ENCODE measurements at regions not wholly inside any gene's neighbourhood (a gene's known extent, or its start where the extent isn't known, plus 50 kb on each side); places are given as distances from the start of the nearest gene placed in this dataset.
"Not testable (repeated sequence)": the region's sequence is repeated elsewhere in the genome, so short reads cannot be mapped to it uniquely, and the experiment has no call there.

DNA sequence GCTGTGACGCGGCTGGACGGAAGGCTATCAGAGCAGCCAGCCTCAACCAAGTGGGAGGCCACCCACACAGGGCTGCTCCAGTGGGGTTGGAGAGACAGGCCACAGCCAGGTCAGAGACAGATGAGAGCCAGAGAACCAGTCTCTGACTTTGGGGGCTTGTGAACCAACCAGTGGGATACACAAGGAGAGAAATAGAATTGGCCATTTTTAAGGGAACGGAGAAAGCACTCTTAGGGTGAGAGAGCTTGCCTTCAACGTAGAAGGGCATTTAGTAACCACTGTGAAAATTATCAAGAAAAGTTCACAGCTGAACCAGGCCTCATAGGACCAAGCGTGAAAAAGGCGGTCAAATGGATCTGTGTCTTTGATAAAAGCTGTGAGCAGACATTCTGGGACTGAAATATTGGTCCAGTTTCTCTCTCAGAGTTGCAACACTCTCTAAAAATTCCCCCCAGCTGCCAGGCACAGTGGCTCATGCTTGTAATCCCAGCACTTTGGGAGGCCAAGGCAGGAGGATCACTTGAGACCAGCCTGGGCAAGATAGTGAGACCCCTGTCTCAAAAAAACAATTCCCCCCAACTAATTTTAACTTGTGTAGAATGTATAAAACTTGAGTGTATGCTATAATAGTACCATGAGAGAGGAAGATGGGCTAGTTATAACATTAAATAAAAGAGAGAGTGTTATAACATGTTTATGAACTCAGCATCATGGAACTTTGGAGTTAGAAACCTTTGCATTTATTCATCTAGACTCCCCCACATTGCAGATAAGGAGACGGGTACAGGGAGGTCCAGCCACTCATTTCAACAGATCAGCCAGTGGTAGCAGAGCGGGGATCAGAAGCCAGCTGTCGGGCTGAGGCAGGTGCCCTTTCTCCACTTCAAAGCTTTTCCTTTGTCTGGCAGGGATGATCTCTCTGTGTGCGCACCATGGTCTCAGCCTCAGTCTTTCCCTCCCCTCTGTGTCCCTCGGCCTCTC, 132.2 kb downstream of the NPIPB11 start:
- not testable (repeated sequence) for DNase-seq

DNA sequence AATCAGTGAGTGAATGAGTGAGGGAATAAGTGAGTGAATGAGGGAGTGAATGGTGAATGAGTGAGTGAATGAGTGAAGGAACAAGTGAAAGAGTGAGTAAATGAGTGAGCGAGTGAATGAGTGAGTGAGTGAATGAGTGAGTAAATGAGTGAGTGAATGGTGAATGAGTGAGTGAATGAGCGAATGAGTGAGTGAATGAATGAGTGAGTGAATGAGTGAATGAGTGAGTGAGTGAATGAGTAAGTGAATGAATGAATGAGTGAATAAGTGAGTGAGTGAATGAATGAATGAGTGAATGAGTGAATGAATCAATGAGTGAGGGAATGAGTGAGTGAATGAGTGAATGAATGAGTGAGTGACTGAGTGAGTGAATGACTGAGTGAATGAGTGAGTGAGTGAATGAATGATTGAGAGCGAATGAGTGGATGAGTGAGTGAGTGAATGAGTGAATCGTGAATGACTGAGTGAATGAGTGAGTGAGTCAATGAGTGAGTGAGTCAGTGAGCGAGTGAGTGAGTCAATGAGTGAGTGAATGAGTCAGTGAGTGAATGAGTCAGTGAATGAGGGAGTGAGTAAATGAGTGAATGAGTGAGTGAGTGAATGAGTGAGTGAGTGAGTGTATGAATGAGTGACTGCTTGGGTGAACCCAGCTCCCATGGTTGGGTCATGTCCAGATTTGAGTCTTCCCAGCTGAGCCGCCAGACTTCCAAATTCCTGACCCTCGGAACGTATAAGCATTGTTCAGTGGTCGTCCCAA, 133.0 kb downstream of the NPIPB11 start:
- not testable (repeated sequence) for DNase-seq

DNA sequence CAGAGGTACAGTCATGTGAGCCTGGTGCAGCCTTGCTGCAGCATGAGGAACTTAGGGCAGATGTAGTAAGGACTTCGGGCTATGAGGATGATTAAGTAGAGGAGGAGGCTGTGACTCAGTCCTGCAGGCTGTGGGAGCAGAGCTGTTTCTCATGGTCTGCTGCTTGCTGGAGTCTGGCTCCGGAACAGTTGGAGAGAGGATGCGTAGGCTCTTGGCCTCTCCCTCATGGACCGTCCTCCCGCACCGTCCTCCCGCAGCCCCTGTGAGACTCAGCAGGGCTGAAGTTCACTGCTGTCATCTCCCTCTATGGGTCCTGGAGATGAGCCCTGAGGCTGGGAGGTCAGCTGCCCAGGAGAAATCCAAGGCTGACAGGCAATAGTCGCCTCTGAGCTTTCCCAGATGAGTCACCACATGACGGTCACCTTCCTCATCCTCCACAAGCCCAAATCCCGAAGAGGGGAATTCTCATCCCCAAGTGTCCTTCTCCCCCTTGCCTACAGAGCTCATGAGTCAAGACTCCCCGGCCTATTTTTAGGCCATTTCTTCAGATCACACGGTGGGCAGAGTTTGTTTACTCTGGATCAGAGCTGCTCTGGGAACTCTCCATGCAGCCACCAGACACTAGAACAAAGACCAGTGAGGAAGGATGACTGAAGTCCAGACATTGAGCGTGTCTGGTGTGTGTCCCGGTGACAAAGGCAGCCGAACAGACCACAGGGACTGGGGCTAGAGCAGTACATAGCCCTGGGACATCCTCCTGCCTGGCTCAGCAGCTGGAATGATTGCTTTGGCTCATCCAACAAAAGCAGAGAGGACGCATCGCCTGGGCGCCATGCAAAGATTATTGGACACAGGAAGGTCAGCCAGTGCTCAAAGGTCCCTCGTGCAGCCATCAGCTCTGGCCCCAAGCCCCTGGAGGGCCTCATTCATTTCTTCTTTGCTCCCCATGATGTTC, 134.5 kb downstream of the NPIPB11 start:
- not testable (repeated sequence) for DNase-seq

DNA sequence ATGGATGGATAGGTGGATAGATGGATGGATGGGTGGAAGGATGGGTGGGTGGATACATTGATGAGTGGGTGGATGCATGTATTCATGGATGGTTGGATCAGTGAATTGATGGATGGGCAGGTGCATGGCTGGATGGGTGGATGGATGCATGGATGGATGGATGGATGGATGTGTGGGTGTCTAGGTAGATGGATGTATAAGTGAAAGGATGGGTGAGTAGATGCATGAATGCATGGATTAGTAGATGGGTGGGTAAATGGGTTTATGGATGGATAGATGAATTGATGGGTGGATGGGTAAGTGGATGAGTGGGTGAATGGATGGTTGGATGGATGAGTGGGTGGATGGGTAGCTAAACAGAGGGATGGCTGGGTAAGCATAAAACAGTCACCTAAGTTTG, 135.6 kb downstream of the NPIPB11 start:
- DNase-seq, result not testable (repeated sequence)

DNA sequence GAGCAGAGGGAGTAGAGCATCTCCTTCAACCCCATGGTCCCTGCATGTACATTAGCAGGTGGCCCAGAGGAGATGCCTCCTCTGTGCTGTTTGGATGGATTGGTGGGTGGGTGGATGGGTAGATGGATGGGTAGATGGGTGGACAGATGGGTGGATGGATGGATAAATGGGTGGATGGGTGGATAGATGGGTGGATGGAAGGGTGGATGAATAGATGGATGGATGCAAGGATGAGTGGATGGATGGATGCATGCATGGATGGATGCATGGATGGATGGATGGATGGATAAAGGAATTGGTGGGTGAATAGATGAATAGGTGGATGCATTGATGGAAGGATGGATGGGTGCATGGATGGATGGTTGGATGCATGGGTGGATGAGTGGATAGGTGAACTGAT, 136.5 kb downstream of the NPIPB11 start:
- not testable (repeated sequence) for DNase-seq

DNA sequence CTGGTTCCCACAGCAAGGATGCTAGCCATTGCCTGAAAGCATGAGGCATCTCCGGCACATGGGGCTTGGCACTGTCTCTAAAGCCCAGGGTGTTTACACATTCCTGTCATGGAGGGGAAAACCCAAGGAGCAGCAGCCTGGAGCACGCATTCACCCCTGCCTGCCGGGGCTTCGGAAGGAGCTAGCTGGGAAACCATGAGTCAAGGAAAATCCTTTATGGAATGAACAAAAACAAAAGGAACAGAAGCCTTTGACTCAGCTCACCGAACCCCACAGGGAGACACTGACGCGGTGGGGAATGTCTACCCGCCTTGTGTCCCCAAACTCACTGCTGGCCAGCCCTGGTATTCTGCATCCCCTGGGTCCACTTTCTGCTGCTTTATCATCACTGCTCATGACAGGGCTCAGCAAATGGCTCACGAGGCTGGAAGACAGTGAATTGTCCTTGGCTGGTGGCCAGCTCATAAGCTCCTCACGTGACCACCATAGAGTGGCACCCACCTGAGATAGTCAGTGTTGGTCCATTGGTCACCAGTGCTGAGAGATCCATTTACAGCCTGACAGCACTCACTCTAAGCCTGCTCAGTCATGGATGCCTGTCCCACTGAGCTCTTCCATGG, 137.2 kb downstream of the NPIPB11 start:
- DNase-seq, result not testable (repeated sequence)

DNA sequence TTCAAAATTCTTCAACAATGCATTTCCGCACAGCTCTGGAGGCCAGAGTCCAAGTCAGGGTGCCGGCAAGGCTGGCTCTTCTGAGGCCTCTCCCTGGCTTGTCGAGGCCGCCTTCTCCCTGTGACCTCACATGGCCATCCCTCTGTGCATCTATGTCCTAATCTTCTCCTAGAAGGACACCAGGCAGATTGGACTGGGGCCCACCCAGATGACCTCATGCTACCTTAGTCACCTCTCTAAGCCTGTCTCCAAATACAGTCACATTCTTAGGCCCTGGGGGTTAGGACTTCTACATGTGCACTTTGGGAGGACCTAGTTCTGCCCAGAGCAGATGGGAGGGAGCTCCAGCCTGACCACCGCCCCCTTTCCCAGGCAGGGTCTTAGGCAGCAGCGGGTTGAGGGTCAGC, 137.7 kb downstream of the NPIPB11 start:
- DNase-seq, result not testable (repeated sequence)

DNA sequence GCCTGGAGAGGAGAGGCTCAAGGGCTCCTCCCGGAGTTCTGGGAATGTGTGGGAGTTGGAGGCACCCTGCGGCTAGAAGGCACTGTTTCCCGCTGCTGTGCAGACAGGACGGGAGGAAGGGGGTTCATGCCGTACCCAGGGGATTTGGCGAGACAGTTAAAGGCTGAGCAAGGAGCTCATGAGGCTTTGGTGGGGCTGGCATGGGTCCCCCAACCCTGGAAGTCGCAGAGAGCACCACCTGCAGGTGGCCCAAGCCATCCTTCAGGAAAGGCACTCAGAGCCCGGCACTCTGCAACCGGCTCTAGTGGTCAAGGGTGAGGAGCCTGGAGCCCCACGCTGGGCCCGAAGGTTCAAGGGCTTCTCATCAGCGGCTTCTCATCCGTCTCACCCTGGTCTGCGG, 138.2 kb downstream of the NPIPB11 start:
- not testable (repeated sequence) for DNase-seq

DNA sequence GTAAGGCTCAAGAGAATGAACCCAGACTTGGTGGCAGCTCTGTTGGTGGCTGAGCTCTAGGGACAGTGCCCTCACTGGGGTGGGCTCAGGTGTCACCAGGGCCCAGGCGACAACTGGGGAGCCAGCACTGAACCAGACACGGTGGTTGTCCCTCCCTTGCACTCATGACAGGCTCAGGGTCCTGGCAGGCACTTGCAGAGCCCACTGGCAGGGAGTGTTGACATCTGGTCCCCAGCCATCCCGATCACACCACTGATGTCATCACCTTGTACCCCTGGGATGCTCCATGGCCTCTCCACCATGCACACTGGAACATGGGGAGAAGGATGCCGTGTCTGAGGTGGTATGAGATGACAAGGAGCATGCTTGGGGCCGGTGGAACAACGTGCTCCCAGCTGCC, 138.6 kb downstream of the NPIPB11 start:
- DNase-seq, result not testable (repeated sequence)

DNA sequence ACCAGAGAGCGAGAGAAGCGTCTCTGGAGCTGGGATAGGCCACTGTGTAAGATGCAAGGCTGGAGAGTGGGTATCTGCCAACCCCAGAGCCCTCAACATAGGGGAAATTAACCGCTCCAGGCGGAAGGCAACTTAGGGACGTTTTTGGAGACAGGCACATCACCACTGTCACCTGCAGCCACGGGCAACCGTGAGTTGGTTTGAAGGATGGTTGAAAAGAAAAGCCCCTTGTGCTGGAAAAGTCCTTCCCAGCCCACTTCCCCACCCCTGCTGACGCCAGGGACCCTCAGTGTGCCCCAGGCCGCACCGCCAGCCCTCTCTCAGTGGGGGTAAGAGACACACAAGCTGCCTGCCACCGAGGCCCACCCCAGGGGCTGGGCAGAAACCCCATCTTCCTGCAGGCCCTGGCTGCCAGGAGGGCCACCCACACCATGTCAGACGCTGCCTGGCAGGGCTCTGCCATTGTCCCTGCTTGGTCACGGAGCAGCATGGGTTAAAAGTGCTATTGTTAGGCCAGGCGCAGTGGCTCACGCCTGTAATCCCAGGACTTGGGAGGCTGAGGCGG, 139.4 kb downstream of the NPIPB11 start:
- not testable (repeated sequence) for DNase-seq

DNA sequence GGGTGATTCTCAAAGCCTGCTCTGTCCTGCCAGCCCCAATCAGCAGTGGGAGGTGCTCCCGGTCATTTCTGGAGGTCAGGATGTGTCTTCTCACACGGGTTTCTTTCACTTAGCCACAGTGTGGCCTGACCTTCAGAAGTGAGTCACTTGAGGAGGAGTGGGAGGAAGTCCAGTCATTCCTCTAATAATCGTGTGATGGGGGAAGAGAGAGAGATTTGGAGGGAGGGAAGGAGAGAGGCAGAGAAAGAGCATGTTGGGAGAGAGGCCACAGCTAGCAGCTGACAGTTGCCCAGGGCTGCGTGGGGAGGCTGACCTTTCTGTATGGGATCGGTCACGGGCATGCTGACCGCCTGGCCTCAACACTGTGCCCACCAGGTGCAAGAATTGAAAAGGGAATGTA, 139.9 kb downstream of the NPIPB11 start:
- not testable (repeated sequence) for DNase-seq

DNA sequence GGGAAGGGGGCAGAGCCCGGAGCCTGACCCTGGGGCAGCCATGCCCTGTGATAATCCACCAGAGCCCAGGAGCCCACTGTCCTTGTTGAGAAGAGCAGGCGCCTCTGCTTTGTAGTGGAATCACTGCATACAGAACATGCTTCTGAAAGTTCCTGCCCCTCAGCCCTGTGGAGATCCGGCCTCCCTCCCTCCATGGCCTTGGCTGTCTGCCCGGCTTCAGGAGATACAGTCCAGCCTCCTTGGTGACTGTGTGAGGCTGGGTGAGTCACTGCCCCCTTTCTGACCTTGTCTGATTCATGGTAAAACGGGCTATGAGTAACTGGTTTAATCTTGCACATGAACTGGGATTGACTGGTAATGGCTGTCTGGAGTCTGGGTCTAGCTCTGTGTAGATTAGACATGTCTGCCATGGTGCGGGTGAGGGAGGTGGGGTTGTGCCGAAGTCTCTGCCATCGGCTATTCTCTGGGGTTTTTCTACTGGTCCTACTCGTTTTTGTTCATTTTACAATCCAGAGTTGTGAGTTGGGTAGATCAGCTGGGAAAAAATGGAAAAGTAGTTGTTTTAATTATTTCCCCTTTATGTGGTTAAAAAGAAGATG, 141.2 kb downstream of the NPIPB11 start:
- not testable (repeated sequence) for DNase-seq

DNA sequence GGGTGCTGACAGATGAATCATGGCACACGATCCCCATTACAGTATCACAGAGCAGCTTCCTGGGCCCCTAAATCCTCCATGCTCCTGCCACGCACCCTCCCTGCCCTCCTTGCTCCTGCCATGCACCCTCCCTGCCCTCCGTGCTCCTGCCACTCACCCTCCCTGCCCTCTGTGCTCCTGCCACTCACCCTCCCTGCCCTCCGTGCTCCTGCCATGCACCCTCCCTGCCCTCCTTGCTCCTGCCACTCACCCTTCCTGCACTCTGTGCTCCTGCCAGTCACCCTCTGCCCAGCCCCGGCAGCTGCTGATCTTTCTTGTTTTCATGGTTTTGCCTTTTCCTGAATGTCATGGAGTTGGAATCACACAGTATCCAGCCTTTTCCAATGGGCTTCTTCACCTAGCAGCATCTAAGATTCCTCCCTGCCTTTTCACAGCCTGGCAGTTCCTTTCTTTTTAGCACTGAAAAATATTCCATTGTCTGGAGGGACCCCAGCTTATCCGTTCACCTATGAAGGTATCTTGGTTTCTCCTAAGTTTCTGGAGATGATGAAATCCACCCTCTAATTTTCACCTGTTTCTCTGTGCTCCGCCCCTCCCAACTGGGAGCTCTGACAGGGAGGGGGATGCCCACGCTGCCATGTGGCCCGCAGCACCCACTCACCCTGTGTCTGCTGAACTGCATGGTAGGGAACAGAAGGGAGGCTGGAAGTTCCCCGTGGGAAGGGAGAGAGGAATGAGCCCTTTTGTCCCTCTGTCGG, 142.3 kb downstream of the NPIPB11 start:
- DNase-seq, result not testable (repeated sequence)

DNA sequence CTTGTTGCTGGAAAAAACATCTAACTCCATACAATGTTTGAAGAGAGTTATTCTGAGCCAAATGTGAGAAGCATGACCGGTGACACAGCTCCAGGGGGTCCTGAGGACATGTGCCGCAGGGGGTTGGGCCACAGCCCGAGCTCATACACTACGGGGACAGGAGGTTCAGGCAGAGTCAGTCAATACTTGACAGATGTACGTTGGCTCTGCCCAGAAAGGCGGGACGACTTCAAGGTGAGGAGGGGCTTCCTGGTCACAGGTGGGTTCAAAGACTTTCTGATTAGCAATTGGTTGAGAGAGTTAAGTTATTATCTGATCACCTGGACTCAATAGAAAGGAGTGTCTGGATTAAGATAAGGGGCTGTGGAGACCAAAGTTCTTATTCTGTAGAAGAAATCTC, 143.8 kb downstream of the NPIPB11 start:
- DNase-seq, result not testable (repeated sequence)

DNA sequence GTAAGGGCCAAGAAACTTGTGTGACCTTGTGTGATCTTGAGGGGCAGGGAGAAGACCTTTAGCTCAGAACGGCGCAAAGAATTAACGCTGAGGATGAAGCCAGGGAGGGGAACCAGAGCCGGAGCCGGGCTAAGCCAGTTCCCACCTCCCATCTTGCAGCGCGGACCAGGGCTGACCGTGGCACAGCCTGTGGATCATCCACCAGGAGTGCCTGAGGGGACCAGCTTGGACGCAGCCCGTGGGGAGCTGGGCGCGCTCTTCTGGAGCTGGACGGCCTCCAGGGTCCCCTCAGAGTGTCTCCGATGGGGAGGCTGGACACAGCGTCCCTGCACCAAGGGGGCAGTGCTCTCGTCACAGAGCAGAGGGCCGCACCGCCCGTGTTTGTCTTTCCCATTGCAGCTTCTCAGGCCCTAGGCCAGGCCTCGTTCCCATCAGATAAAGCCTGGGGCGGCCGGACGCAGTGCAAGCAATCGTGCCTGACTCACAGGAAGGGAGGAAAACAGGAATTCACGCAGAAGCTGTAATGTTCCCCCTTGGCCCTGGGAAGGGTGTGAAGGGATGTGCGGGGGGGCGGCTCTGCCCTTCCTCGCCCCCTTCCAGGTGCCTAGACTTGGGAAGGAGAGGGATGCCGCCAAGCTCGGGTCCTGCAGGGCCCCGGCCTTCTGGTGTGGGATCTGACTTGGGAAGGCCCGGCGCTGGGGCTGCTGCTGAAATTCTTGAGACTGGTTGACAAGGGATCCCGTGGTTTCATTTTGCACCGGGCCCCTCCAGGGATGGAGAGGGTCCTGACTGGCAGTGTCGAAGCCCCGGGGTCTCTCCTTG, 144.9 kb downstream of the NPIPB11 start:
- not testable (repeated sequence) for DNase-seq

DNA sequence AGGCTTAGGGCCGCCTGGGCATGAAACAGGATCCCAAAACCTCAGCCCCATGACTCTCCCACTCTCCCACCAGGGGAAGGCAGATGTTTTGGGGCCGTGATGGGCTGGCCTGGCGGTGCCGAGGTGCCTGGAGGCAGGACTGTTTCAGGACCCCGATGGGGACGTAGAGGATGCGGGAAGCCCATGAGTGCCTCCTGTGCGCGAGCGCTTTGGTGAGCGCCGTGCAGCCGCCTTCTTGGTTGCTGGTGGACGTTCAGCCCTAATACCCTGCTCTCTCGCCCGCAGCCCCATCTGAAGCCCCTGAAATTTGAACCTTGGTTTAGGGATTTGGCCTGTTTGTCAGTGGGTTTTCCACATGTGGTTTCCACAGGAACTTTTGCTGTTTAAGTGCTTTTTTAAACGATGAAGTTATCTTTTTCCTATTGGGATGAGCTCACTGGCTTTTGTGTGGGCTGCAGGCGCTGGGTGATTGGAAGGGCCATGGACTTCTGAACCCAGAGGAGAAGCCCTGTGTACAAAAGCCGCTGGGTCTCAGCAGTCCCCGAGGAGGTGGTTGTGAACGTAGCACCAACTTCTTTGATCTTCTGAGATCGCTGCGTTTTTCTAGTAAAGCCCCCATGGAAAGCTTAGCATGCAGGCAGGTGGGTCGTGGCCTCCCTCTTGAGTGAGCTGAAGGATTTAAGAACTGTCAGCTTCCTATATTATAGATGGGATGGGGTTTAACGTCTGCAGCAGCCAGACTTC, 145.7 kb downstream of the NPIPB11 start:
- not testable (repeated sequence) for DNase-seq

DNA sequence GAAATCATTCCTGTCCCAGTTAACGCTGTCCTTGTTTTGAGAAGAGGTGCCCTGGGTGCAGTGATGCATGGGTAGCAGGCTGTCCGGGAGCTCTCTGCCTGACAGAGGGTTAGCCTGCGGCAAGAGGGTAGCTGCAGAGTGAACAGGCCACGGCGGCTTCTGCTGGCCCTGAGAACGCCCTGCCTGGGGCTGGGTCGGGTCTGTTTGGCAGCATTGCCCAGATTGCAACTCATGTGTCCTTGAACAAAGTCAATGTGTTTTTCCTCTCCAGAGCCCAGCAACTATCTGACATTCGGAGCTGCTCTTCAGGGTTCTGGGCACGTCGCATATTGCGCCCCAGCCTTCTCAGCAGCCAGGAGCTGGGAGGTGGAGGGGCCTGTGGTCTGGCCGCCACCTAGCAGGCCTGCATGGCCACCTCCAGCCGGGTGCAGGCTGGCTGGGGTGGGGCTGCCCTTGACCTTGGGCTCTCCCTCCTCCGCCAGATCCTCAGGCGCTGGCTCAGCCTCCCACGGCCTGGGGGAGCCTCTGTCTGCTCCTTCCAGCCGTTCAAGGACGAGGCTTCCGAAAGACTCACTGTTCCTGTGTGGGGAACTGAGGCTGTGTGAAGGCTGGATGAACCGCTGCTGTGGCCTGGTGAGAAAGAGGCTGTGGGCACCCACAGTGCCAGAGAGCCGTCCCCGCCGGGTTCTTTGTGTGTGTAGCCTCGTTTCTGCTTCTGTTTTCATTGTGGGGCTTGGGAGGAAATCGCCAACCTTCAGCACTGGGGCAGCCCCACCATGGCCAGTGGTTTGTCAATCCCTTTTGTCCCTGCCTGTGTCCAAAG, 146.7 kb downstream of the NPIPB11 start:
- DNase-seq, result not testable (repeated sequence)

All from cerebellar nuclear complex (tissue), 1 donor.